ENCODE measurements at regions not wholly inside any gene's neighbourhood (a gene's known extent, or its start where the extent isn't known, plus 50 kb on each side); places are given as distances from the start of the nearest gene placed in this dataset.
"Not testable (repeated sequence)": the region's sequence is repeated elsewhere in the genome, so short reads cannot be mapped to it uniquely, and the experiment has no call there.

DNA sequence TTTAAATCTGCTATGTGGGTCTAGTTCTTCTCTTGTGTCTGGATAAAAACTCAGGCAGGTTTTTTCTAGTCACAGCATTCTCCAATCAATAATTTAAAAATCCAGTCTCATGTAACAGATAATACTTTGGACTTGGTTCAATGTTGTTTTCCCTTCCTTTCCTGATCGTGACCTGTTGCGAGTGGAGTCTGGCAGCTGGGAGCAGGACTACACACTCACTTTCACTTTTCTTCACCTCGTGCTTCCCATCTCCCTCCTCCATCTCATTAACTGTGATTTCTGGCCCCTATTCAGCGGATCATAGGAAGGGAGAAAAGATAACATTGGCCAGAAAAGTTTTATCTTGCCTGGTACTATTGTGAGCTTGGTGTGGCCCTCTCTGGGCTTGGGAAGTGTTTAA, 96.6 kb upstream of the GATB start:
- DNase-seq (ENCODE audit: low read depth in 2 of 2, low spot score in 1 of 2) = no peak

- no peak for DNase-seq (ENCODE audit: low read depth in 2 of 2, low spot score in 1 of 2)
Measured at GRCh38 chr4:151855747-151856146, 94.9 kb upstream of the GATB start.

- DNase-seq (ENCODE audit: low read depth in 2 of 2, low spot score in 1 of 2) = no peak
Measured at GRCh38 chr4:151854731-151855130, 93.9 kb upstream of the GATB start.

DNA sequence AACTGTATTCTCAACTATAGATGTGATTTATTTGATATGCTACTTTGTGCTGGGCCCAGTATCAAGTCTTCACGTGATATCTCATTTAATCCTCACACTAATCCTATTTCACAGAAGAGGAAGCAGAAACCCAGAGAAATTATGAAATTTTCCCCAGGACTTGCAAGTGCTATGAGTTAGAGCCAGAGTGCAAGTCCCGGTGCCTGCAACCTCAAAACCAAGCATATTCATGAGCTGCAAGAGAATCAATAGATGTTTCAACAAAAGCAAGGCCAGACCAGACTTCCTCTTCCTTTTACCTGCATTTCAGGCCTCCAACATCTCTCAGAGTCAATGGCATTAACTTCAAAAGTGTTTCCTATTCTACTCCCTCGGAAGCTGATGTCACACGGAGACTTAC, 92.2 kb upstream of the GATB start:
- no peak for DNase-seq (ENCODE audit: low read depth in 2 of 2, low spot score in 1 of 2)

GRCh38 chr4:151852202-151852601, 91.4 kb upstream of the GATB start:
- no peak for DNase-seq (ENCODE audit: low read depth in 2 of 2, low spot score in 1 of 2)

DNA sequence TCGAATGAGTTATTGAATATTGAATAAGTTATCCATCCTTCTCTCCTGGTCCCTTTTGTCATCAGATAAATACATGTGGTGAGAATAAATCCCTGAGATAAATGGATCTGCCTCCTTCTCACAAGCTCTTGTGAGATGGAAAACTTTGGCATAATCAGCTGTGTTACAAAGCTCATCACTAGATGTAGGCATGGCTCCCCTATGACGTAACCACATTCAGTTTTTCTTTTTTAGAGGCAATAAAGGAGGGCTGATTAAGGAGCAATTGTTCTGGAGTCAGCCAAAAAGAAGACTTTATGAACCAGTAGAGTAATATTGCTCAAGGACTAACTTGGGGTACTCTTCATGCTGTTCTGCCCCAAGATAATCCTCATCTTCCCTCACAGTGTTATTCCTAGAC, 90.5 kb upstream of the GATB start:
- DNase-seq (ENCODE audit: low read depth in 2 of 2, low spot score in 1 of 2) = no peak

DNA sequence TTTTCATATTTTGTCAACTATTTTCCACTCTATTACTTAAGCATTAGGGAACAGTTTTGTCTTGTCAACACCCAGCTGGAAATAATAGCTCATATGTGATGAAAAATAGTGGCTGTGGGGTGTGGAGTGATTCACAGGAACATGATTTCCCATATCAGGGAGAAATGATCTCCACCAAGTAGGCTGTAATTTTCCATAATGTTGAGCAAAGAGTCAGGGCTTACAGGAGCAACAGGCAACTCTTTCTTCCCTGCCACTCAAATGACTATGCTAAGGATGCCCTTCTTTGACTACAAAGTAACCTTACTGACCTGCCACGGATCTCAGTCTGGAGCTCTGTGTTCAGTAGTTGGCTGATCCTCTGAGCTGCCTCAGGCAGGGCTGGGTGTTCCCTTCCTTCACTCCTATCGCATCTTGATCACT, 90.0 kb upstream of the GATB start:
- DNase-seq (ENCODE audit: low read depth in 2 of 2, low spot score in 1 of 2) = no peak

DNA sequence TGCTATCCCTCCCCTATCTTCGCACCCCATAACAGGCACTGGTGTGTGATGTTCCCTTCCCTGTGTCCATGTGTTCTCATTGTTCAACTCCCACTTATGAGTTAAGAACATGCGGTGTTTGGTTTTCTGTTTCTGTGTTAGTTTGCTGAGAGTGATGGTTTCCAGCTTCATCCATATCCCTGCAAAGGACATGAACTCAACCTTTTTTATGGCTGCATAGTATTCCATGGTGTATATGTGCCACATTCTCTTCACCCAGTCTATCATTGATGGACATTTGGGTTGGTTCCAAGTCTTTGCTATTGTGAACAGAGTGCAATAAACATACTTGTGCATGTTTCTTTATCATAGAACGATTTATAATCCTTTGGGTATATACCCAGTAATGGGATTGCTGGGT, 84.7 kb upstream of the GATB start:
- not testable (repeated sequence) for DNase-seq (ENCODE audit: low read depth in 2 of 2, low spot score in 1 of 2)

- no peak for DNase-seq (ENCODE audit: low read depth in 2 of 2, low spot score in 1 of 2)
Measured at GRCh38 chr4:151842430-151843079, 81.7 kb upstream of the GATB start.

DNA sequence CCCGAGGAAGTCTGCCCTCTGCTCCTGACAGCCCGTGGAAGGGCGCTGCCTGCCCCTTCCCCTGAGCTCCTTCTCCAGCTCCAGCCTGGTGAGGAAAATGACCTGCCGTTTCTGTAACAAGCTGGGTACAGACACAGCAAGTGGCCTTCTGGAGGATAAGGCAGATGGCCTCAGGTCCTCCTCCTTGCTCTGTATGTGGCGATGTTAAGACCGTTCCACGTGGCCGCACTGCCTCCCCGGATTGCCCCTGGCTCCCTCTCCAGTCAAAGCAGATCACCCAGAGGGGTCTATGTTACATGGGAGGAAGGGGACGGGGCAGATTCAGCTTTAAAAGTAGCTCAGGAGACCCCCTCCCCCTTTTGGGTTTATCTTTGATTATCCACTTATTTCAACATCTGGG, 80.3 kb upstream of the GATB start:
- DNase-seq (ENCODE audit: low read depth in 2 of 2, low spot score in 1 of 2) = no peak

DNA sequence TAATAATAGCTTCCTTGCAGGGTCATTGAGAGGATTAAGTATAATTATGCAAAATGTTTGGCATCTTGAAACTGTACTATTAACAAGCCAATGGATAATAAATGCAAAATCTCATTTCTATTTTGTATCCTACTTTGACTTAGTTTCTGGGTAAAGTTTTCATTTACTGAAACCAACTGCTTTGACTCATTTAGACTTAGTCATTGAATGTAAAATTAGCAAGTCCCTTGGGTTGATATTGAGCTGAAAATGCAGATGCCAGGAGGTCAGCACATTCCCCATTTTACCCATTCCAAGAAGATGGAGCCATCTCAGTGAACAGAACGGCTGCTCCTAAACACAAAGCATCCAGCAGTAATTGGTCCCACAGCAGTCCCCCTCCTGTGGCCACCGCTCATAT, 74.7 kb upstream of the GATB start:
- DNase-seq (ENCODE audit: low read depth in 2 of 2, low spot score in 1 of 2) = no peak

DNA sequence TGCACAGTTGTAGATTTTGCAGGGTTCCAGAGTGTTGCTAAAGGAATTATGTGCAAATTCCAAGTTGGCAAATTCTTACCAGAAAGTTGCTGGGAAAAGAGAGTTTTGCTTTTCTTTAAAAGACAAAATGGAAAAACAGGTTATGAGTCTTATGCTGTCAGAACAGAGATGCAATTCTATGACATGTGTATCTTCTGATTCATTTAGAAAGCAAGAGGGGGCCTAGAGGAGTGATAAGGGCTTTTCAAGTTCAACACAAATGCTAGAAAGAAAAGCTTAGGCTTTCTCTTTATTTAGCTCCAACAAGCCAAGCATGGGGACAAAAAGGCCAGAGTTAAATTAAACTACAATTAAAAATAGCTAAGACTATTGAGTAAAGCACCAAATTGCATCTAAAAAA, 72.4 kb upstream of the GATB start:
- DNase-seq (ENCODE audit: low read depth in 2 of 2, low spot score in 1 of 2) = no peak

- DNase-seq (ENCODE audit: low read depth in 2 of 2, low spot score in 1 of 2) = no peak
Measured at GRCh38 chr4:151831526-151831925, 70.7 kb upstream of the GATB start.

DNA sequence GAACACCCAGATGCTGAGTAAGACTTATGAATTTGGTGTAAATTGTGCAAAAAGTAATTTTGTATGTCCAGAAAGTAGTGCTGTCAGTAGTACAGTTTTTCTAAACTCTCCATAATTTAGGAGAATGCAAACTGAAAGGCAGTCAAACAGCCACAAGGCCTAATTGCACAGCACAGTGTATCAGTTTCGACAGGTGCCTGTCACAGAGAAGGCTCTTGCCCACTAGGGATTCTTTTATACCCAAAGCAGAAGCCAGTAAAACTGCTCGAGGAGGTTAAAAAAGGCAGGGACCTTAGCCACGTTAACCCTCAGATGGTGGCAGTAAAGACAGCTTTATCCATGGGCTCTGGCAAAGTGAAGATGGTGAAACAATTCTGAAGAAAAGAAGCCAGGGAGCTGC, 69.4 kb upstream of the GATB start:
- DNase-seq (ENCODE audit: low read depth in 2 of 2, low spot score in 1 of 2) = no peak

GRCh38 chr4:151829309-151829708, 68.5 kb upstream of the GATB start:
- no peak for DNase-seq (ENCODE audit: low read depth in 2 of 2, low spot score in 1 of 2)

DNA sequence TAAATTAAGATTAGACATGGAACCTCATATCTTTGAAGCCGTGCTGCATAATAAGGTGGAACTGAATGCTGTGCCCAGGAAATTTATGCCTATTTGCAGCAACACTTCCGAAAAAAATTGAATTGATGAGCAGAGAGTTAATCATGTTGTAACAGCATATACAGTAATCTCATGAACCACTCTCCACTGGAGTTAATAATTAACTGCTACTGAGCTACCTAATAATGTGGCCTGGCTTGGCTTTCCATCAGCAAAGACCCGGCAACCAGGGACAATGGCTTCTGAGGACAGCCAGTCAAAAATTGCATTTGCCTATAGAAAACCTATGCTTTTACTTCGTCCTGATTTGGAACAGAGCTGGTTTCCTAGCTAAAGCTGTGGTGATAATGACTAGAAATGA, 63.8 kb upstream of the GATB start:
- DNase-seq (ENCODE audit: low read depth in 2 of 2, low spot score in 1 of 2) = no peak

DNA sequence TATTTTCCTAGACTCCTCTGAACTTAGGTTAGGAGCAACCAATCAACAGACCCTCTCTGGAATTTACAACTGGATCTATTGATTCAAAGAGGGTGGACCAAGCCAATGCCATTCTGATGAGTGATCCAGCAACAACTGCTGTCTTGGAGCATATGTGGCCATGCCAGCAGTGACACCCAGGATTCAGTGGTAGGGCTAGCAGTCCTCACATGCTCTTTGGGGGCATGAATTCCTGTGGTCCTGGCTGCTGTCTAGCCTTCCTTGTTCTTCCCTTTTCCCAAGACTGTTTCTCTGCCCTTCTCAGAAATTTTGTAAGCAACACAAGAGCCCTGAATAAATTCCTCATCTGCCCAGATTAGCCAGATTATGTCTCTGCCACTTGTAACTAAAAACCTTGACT, 61.5 kb upstream of the GATB start:
- no peak for DNase-seq (ENCODE audit: low read depth in 2 of 2, low spot score in 1 of 2)

DNA sequence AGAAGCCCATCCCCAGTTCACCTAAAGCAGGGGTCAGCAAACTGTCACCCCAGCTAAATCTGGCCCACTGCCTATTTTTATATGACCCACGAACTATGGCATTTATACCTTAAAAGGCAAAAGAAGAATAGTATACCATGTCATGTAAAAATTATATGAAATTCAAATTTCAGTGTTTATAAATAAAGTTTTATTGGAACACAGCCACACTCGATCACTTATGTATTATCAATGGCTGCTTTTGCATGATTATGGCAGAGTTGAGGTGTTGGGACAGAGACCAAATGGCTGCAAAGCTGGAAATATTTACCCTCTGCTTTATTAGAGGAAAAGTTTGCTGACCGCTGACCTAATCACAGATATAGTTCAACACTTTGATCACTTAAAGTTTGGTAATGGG, 59.2 kb upstream of the GATB start:
- DNase-seq (ENCODE audit: low read depth in 2 of 2, low spot score in 1 of 2) = no peak

DNA sequence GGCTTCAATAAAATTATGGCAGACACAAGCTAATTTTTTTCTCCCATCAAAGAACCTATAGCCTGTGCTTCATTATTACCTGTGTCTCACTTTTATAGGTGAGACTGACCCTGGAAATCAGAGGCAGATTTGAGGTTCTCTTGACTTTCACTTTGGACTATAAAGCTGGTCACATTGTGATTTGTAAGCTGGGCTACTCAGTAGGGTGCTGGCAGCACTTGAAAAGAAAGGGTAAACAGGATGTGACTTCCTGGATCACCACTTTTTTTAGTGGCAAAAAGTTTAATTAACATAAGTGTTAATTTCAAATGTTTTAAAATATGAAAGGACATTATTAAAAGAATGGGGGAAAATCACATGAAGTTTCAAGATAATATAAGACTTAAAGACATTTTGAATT, 50.6 kb upstream of the GATB start:
- DNase-seq (ENCODE audit: low read depth in 2 of 2, low spot score in 1 of 2) = no peak

Measured in stimulated activated CD8-positive, alpha-beta memory T cell treated with anti-CD3 and anti-CD28 coated beads, Interleukin-4, amount 100 ng/mL, for 4 hours (primary cell).